ENCODE measurements at regions not wholly inside any gene's neighbourhood (a gene's known extent, or its start where the extent isn't known, plus 50 kb on each side); places are given as distances from the start of the nearest gene placed in this dataset.
"Not testable (repeated sequence)": the region's sequence is repeated elsewhere in the genome, so short reads cannot be mapped to it uniquely, and the experiment has no call there.

- not testable (repeated sequence) for H3K9me3 ChIP-seq (ENCODE audit: control insufficient read depth in 2 of 2, insufficient read depth in 1 of 2, low read depth in 1 of 2, low read length in 1 of 2); H3K4me1 ChIP-seq (ENCODE audit: control insufficient read depth in 2 of 2, insufficient read depth in 2 of 2, low read length in 1 of 2); H3K36me3 ChIP-seq (ENCODE audit: control insufficient read depth in 2 of 2, insufficient read depth in 2 of 2, low read length in 1 of 2); H3K4me3 ChIP-seq (ENCODE audit: low read depth in 1 of 2, low read length in 2 of 2); H3K27me3 ChIP-seq (ENCODE audit: control insufficient read depth in 1 of 2, insufficient read depth in 2 of 2, low read length in 2 of 2); H3K27ac ChIP-seq (ENCODE audit: low read depth in 2 of 2, low read length in 1 of 2)
- WGBS, 2 donors: 90 to 95% methylated on average over 3 of the region's 3 CpGs
Observed at GRCh38 chr12:4138532-4138931, 135.0 kb upstream of the CCND2 start.

- WGBS, 2 donors: 79 to 81% methylated on average over 2 of the region's 2 CpGs
- Histone ChIP-seq H3K27me3 (ENCODE audit: control insufficient read depth in 1 of 2, insufficient read depth in 2 of 2, low read length in 2 of 2) (no peaks in the 10 kb centered on the region), H3K4me3 (ENCODE audit: low read depth in 1 of 2, low read length in 2 of 2) (no peak overlapping the region), H3K27ac (ENCODE audit: low read depth in 2 of 2, low read length in 1 of 2) (no peak overlapping the region), H3K9me3 (ENCODE audit: control insufficient read depth in 2 of 2, insufficient read depth in 1 of 2, low read depth in 1 of 2, low read length in 1 of 2) (no peaks in the 10 kb centered on the region), H3K36me3 (ENCODE audit: control insufficient read depth in 2 of 2, insufficient read depth in 2 of 2, low read length in 1 of 2) (no peaks in the 10 kb centered on the region), H3K4me1 (ENCODE audit: control insufficient read depth in 2 of 2, insufficient read depth in 2 of 2, low read length in 1 of 2) (no peaks in the 10 kb centered on the region)
Observed at GRCh38 chr12:4138051-4138450, 135.5 kb upstream of the CCND2 start.

DNA sequence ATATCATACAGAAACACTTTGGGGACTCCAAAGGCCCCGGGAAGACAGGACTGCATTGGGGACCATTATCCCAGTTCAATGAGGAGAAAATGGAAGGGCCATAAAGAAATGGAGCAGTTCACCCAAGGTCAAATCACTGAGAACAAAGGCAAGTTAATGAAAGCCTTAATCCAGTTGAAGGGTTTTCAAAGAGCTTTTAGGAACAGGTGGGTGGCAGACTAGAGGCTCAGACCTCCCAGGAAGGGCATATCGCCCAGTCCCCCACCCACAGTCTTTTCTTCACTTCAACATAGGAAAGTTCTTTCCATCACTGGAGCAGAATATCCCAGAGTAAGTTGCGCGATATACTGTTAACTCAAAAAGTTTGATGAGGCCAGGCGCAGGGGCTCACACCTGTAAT, 136.1 kb upstream of the CCND2 start:
- Histone ChIP-seq H3K4me1 (ENCODE audit: control insufficient read depth in 2 of 2, insufficient read depth in 2 of 2, low read length in 1 of 2) (no peaks in the 10 kb centered on the region), H3K36me3 (ENCODE audit: control insufficient read depth in 2 of 2, insufficient read depth in 2 of 2, low read length in 1 of 2) (no peaks in the 10 kb centered on the region), H3K4me3 (ENCODE audit: low read depth in 1 of 2, low read length in 2 of 2) (no peak overlapping the region), H3K9me3 (ENCODE audit: control insufficient read depth in 2 of 2, insufficient read depth in 1 of 2, low read depth in 1 of 2, low read length in 1 of 2) (no peaks in the 10 kb centered on the region), H3K27me3 (ENCODE audit: control insufficient read depth in 1 of 2, insufficient read depth in 2 of 2, low read length in 2 of 2) (no peaks in the 10 kb centered on the region), H3K27ac (ENCODE audit: low read depth in 2 of 2, low read length in 1 of 2) (no peak overlapping the region)
- 89 to 90% methylated on average over 5 of the region's 5 CpGs for WGBS, 2 donors

GRCh38 chr12:4137015-4137414, 136.5 kb upstream of the CCND2 start:
- Histone ChIP-seq H3K27me3 (ENCODE audit: control insufficient read depth in 1 of 2, insufficient read depth in 2 of 2, low read length in 2 of 2) (no peaks in the 10 kb centered on the region), H3K4me3 (ENCODE audit: low read depth in 1 of 2, low read length in 2 of 2) (no peak overlapping the region), H3K4me1 (ENCODE audit: control insufficient read depth in 2 of 2, insufficient read depth in 2 of 2, low read length in 1 of 2) (no peaks in the 10 kb centered on the region), H3K9me3 (ENCODE audit: control insufficient read depth in 2 of 2, insufficient read depth in 1 of 2, low read depth in 1 of 2, low read length in 1 of 2) (no peaks in the 10 kb centered on the region), H3K27ac (ENCODE audit: low read depth in 2 of 2, low read length in 1 of 2) (no peak overlapping the region), H3K36me3 (ENCODE audit: control insufficient read depth in 2 of 2, insufficient read depth in 2 of 2, low read length in 1 of 2) (no peaks in the 10 kb centered on the region)
- WGBS, 2 donors: 79 to 84% methylated on average over 5 of the region's 5 CpGs

DNA sequence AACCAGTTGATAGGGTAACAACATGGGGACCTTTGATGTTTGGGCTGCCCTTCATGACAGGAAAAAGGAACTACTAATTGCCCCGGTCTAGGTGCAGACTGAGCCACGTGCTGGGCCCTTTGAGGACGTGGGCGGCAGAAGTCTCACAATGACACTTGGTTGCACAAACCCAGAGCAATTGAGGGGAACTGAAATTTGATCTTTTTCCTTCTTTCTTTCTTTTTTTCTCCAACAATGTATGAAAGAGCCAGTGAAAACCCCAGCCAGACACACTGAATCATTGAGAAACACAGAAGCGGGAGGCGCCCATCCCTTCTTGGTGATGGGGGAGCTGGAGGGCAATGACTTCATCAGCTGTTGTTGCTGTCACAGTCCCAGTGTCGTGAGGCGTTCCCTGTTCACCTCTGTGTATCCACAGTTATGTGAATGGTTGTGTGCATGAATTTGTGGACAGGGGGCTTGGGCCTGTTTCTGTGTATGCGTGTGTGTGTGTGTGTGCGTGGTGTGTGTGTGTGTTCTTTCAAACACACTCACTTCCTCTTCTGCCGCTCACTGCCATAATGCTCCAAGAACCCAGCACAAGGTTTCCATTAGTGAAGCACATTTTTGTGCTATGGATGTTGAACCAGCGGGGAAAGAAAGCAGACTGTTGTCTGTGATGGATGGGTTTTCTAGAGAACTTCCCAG, 137.5 kb upstream of the CCND2 start:
- no peak overlapping the region for H3K27ac ChIP-seq (ENCODE audit: low read depth in 2 of 2, low read length in 1 of 2)
- H3K4me1 ChIP-seq (ENCODE audit: control insufficient read depth in 2 of 2, insufficient read depth in 2 of 2, low read length in 1 of 2): no peaks in the 10 kb centered on the region
- H3K36me3 ChIP-seq (ENCODE audit: control insufficient read depth in 2 of 2, insufficient read depth in 2 of 2, low read length in 1 of 2): no peaks in the 10 kb centered on the region
- H3K27me3 ChIP-seq (ENCODE audit: control insufficient read depth in 1 of 2, insufficient read depth in 2 of 2, low read length in 2 of 2): no peaks in the 10 kb centered on the region
- H3K4me3 ChIP-seq (ENCODE audit: low read depth in 1 of 2, low read length in 2 of 2): no peak overlapping the region
- H3K9me3 ChIP-seq (ENCODE audit: control insufficient read depth in 2 of 2, insufficient read depth in 1 of 2, low read depth in 1 of 2, low read length in 1 of 2): no peaks in the 10 kb centered on the region
- WGBS, 2 donors: 56 to 60% methylated on average over 12 of the region's 12 CpGs

GRCh38 chr12:4134448-4135263, 138.9 kb upstream of the CCND2 start:
- no peak overlapping the region for H3K4me3 ChIP-seq (ENCODE audit: low read depth in 1 of 2, low read length in 2 of 2)
- H3K9me3 ChIP-seq (ENCODE audit: control insufficient read depth in 2 of 2, insufficient read depth in 1 of 2, low read depth in 1 of 2, low read length in 1 of 2): no peaks in the 10 kb centered on the region
- 52 to 56% methylated on average over 12 of the region's 12 CpGs for WGBS, 2 donors
- H3K4me1 ChIP-seq (ENCODE audit: control insufficient read depth in 2 of 2, insufficient read depth in 2 of 2, low read length in 1 of 2): no peaks in the 10 kb centered on the region
- no peaks in the 10 kb centered on the region for H3K27me3 ChIP-seq (ENCODE audit: control insufficient read depth in 1 of 2, insufficient read depth in 2 of 2, low read length in 2 of 2)
- H3K36me3 ChIP-seq (ENCODE audit: control insufficient read depth in 2 of 2, insufficient read depth in 2 of 2, low read length in 1 of 2): no peaks in the 10 kb centered on the region
- H3K27ac ChIP-seq (ENCODE audit: low read depth in 2 of 2, low read length in 1 of 2): no peak overlapping the region

DNA sequence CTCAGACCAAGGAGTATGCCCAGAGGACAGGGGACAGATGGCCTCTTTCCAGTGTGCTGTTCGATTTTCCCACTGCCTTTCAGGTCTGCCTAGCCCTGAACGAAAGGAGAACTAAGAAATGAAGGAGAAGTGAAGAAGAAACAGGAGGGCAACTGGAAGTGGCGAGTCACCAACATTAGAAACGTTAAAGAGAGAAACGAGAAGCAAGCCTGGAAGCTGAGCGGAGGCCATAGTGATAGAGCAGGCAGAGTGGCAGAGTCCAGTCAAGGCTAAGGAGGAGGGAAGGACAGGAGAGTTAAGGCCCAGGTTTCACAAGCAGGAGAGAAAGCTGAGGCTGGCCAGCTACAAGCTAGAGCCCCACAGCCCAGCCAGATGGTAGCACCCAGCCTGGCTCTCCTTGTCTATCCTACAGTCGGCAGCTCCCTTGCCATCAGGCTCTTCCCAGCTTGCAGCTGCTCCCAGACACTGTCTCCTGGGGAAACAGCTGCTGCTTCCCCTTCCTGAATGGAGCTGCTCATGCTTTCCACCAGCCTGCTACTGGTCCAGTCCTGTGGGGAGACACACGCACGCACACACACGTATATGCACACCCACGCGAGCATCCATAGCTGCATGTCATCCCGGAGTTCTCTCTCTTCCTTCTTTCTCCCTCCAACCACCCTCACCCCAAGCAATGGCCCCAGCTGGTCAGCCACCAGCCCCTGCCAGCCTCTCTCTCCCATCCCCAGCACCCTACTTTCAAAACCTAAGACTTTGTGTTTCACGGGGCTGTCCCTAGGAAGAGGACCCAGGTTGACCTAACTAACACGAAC, 139.7 kb upstream of the CCND2 start:
- Histone ChIP-seq H3K9me3 (ENCODE audit: control insufficient read depth in 2 of 2, insufficient read depth in 1 of 2, low read depth in 1 of 2, low read length in 1 of 2) (no peaks in the 10 kb centered on the region), H3K27ac (ENCODE audit: low read depth in 2 of 2, low read length in 1 of 2) (no peak overlapping the region), H3K4me3 (ENCODE audit: low read depth in 1 of 2, low read length in 2 of 2) (no peak overlapping the region), H3K4me1 (ENCODE audit: control insufficient read depth in 2 of 2, insufficient read depth in 2 of 2, low read length in 1 of 2) (no peaks in the 10 kb centered on the region), H3K27me3 (ENCODE audit: control insufficient read depth in 1 of 2, insufficient read depth in 2 of 2, low read length in 2 of 2) (no peaks in the 10 kb centered on the region), H3K36me3 (ENCODE audit: control insufficient read depth in 2 of 2, insufficient read depth in 2 of 2, low read length in 1 of 2) (no peaks in the 10 kb centered on the region)
- WGBS, 2 donors: 67 to 71% methylated on average over 15 of the region's 15 CpGs

DNA sequence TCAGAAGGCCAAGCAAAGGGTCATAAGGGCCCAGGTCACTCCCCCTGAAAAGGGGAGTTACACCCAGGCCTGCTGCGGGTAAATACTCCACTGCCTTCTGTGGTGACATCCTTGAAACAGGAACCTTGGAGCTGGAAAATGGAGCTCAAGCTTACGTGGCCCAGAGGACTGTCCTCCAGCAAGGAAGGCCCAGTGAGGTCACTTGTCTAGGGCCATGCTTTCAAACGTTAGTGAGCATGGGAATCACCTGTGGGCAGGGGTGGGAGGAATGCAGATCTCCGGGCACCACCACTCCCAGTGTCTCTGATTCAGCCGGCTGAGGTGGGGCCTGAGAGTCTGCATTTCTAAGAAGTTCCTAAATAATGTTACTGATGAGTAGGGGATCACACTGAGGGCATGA, 140.5 kb upstream of the CCND2 start:
- WGBS, 2 donors: 82 to 92% methylated on average over 5 of the region's 5 CpGs
- Histone ChIP-seq H3K36me3 (ENCODE audit: control insufficient read depth in 2 of 2, insufficient read depth in 2 of 2, low read length in 1 of 2) (no peaks in the 10 kb centered on the region), H3K9me3 (ENCODE audit: control insufficient read depth in 2 of 2, insufficient read depth in 1 of 2, low read depth in 1 of 2, low read length in 1 of 2) (no peaks in the 10 kb centered on the region), H3K4me1 (ENCODE audit: control insufficient read depth in 2 of 2, insufficient read depth in 2 of 2, low read length in 1 of 2) (no peaks in the 10 kb centered on the region), H3K27ac (ENCODE audit: low read depth in 2 of 2, low read length in 1 of 2) (no peak overlapping the region), H3K4me3 (ENCODE audit: low read depth in 1 of 2, low read length in 2 of 2) (no peak overlapping the region), H3K27me3 (ENCODE audit: control insufficient read depth in 1 of 2, insufficient read depth in 2 of 2, low read length in 2 of 2) (no peaks in the 10 kb centered on the region)

- H3K9me3 ChIP-seq (ENCODE audit: control insufficient read depth in 2 of 2, insufficient read depth in 1 of 2, low read depth in 1 of 2, low read length in 1 of 2): peaks cover 0 to 2% of the 10 kb centered on the region in 2 donors
- no peak overlapping the region for H3K27ac ChIP-seq (ENCODE audit: low read depth in 2 of 2, low read length in 1 of 2)
- WGBS, 2 donors: 71 to 77% methylated on average over 6 of the region's 6 CpGs
- peaks cover under 1 to 7% of the 10 kb centered on the region in 2 donors for H3K4me1 ChIP-seq (ENCODE audit: control insufficient read depth in 2 of 2, insufficient read depth in 2 of 2, low read length in 1 of 2)
- no peaks in the 10 kb centered on the region for H3K27me3 ChIP-seq (ENCODE audit: control insufficient read depth in 1 of 2, insufficient read depth in 2 of 2, low read length in 2 of 2)
- H3K4me3 ChIP-seq (ENCODE audit: low read depth in 1 of 2, low read length in 2 of 2): no peak overlapping the region
- H3K36me3 ChIP-seq (ENCODE audit: control insufficient read depth in 2 of 2, insufficient read depth in 2 of 2, low read length in 1 of 2): no peaks in the 10 kb centered on the region
Observed at GRCh38 chr12:4121506-4122020, 152.0 kb upstream of the CCND2 start.

All from esophagus (tissue), 2 donors.